Activated CD4-positive, alpha-beta T cell treated with anti-CD3 and anti-CD28 coated beads, Interleukin-2, amount 10 ng/mL, durations not matched to agents 24 days and 14 days (primary cell): ENCODE measurements at regions not wholly inside any gene's neighbourhood (a gene's known extent, or its start where the extent isn't known, plus 50 kb on each side); places are given as distances from the start of the nearest gene placed in this dataset.

Experiments used
- DNase-seq: peaks from one replicate; pipeline ENCODE4 v3.0.0; 2022
- H3K27ac Mint-ChIP-seq: one replicate; pipeline ENCODE4 v1.8.0; 2022; ENCODE audit warnings: mild to moderate bottlenecking, mixed read lengths
- H3K27me3 Mint-ChIP-seq: one replicate; pipeline ENCODE4 v1.8.0; 2022; ENCODE audit warnings: mixed read lengths
- H3K36me3 Mint-ChIP-seq: one replicate; pipeline ENCODE4 v1.8.0; 2022; ENCODE audit warnings: low read depth, mild to moderate bottlenecking, mixed read lengths
- H3K4me1 Mint-ChIP-seq: one replicate; pipeline ENCODE4 v1.8.0; 2021; ENCODE audit warnings: mixed read lengths
- H3K4me3 Mint-ChIP-seq: one replicate; pipeline ENCODE4 v1.8.0; 2022; ENCODE audit warnings: mild to moderate bottlenecking, moderate library complexity, mixed read lengths
- H3K9me3 Mint-ChIP-seq: one replicate; pipeline ENCODE4 v1.8.0; 2021; ENCODE audit warnings: mixed read lengths
- intact Hi-C: fragments of 100-400 bp; cut with micrococcal nuclease; formaldehyde crosslinking; loops from one replicate; pipeline ENCODE4 v1.15.1; 2023

GRCh38 chr15:39318231-39318630, 262.6 kb upstream of the THBS1 start:
- Mint-ChIP-seq H3K9me3 (no peaks in the 10 kb centered on the region), H3K27me3 (peaks cover 11% of the 10 kb centered on the region), H3K36me3 (no peaks in the 10 kb centered on the region), H3K4me3 (no peak overlapping the region), H3K4me1 (no peaks in the 10 kb centered on the region), H3K27ac (no peak overlapping the region)
- no peak for DNase-seq
- intact Hi-C loops: no loop called here

GRCh38 chr15:39320355-39320754, 260.5 kb upstream of the THBS1 start:
- intact Hi-C loops: no loop called here
- H3K4me1 Mint-ChIP-seq: no peaks in the 10 kb centered on the region

GRCh38 chr15:39320886-39321285, 260.0 kb upstream of the THBS1 start:
- Mint-ChIP-seq H3K27me3 (peaks cover 9% of the 10 kb centered on the region), H3K4me3 (no peak overlapping the region), H3K27ac (no peak overlapping the region), H3K9me3 (no peaks in the 10 kb centered on the region), H3K36me3 (no peaks in the 10 kb centered on the region), H3K4me1 (no peaks in the 10 kb centered on the region)
- intact Hi-C loops: no loop called here
- DNase-seq: no peak

More at GRCh38 chr15:39320355-39320754, 260.5 kb upstream of the THBS1 start:
- H3K9me3 Mint-ChIP-seq: no peaks in the 10 kb centered on the region
- no peak for DNase-seq
- H3K27me3 Mint-ChIP-seq: peaks cover 7% of the 10 kb centered on the region
- H3K27ac Mint-ChIP-seq: no peak overlapping the region
- H3K4me3 Mint-ChIP-seq: no peak overlapping the region
- no peaks in the 10 kb centered on the region for H3K36me3 Mint-ChIP-seq

GRCh38 chr15:39321977-39322376, 258.9 kb upstream of the THBS1 start:
- Mint-ChIP-seq H3K36me3 (no peaks in the 10 kb centered on the region), H3K27me3 (peaks cover 12% of the 10 kb centered on the region), H3K4me1 (no peaks in the 10 kb centered on the region), H3K9me3 (no peaks in the 10 kb centered on the region), H3K4me3 (no peak overlapping the region), H3K27ac (no peak overlapping the region)
- no peak for DNase-seq
- intact Hi-C loops: no loop called here

- H3K9me3 Mint-ChIP-seq: no peaks in the 10 kb centered on the region
- no peaks in the 10 kb centered on the region for H3K36me3 Mint-ChIP-seq
- no peaks in the 10 kb centered on the region for H3K4me1 Mint-ChIP-seq
- no peak for DNase-seq
- intact Hi-C loops: no loop called here
- no peak overlapping the region for H3K4me3 Mint-ChIP-seq
- H3K27me3 Mint-ChIP-seq: peaks cover 10% of the 10 kb centered on the region
- no peak overlapping the region for H3K27ac Mint-ChIP-seq
Measured at GRCh38 chr15:39323157-39323556, 257.7 kb upstream of the THBS1 start.

GRCh38 chr15:39323706-39324105, 257.2 kb upstream of the THBS1 start:
- H3K27ac Mint-ChIP-seq: no peak overlapping the region
- no peak overlapping the region for H3K4me3 Mint-ChIP-seq
- DNase-seq: no peak
- peaks cover 7% of the 10 kb centered on the region for H3K27me3 Mint-ChIP-seq
- no peaks in the 10 kb centered on the region for H3K9me3 Mint-ChIP-seq
- H3K36me3 Mint-ChIP-seq: no peaks in the 10 kb centered on the region
- intact Hi-C loops: no loop called here
- H3K4me1 Mint-ChIP-seq: no peaks in the 10 kb centered on the region

GRCh38 chr15:39326306-39326975, 254.4 kb upstream of the THBS1 start:
- DNase-seq: no peak
- H3K27ac Mint-ChIP-seq: no peak overlapping the region
- intact Hi-C loops: no loop called here
- H3K27me3 Mint-ChIP-seq: peaks cover 10% of the 10 kb centered on the region
- no peaks in the 10 kb centered on the region for H3K9me3 Mint-ChIP-seq
- H3K36me3 Mint-ChIP-seq: no peaks in the 10 kb centered on the region
- H3K4me1 Mint-ChIP-seq: no peaks in the 10 kb centered on the region
- H3K4me3 Mint-ChIP-seq: no peak overlapping the region

GRCh38 chr15:39327005-39327730, 253.7 kb upstream of the THBS1 start:
- Mint-ChIP-seq H3K4me1 (no peaks in the 10 kb centered on the region), H3K4me3 (no peak overlapping the region), H3K9me3 (no peaks in the 10 kb centered on the region), H3K27ac (no peak overlapping the region), H3K27me3 (peaks cover 10% of the 10 kb centered on the region), H3K36me3 (no peaks in the 10 kb centered on the region)
- DNase-seq: no peak
- intact Hi-C loops: no loop called here

GRCh38 chr15:39330061-39330460, 250.8 kb upstream of the THBS1 start:
- H3K27ac Mint-ChIP-seq: no peak overlapping the region
- no peak for DNase-seq
- no peaks in the 10 kb centered on the region for H3K36me3 Mint-ChIP-seq
- no peaks in the 10 kb centered on the region for H3K9me3 Mint-ChIP-seq
- no peaks in the 10 kb centered on the region for H3K4me1 Mint-ChIP-seq
- no peak overlapping the region for H3K4me3 Mint-ChIP-seq
- intact Hi-C loops: no loop called here
- peaks cover 10% of the 10 kb centered on the region for H3K27me3 Mint-ChIP-seq

- intact Hi-C loops: no loop called here
- no peaks in the 10 kb centered on the region for H3K4me1 Mint-ChIP-seq
- H3K36me3 Mint-ChIP-seq: no peaks in the 10 kb centered on the region
- H3K27ac Mint-ChIP-seq: no peak overlapping the region
- no peak overlapping the region for H3K4me3 Mint-ChIP-seq
- no peaks in the 10 kb centered on the region for H3K9me3 Mint-ChIP-seq
- DNase-seq: no peak
- H3K27me3 Mint-ChIP-seq: peaks cover 3% of the 10 kb centered on the region
Measured at GRCh38 chr15:39331584-39331983, 249.3 kb upstream of the THBS1 start.

GRCh38 chr15:39332846-39333245, 248.0 kb upstream of the THBS1 start:
- H3K36me3 Mint-ChIP-seq: no peaks in the 10 kb centered on the region
- intact Hi-C loops: no loop called here
- no peaks in the 10 kb centered on the region for H3K9me3 Mint-ChIP-seq
- H3K27ac Mint-ChIP-seq: no peak overlapping the region
- no peaks in the 10 kb centered on the region for H3K4me1 Mint-ChIP-seq
- H3K4me3 Mint-ChIP-seq: no peak overlapping the region
- no peak for DNase-seq
- H3K27me3 Mint-ChIP-seq: peaks cover 3% of the 10 kb centered on the region

GRCh38 chr15:39333393-39333792, 247.5 kb upstream of the THBS1 start:
- Mint-ChIP-seq H3K4me1 (no peaks in the 10 kb centered on the region), H3K27me3 (peaks cover 3% of the 10 kb centered on the region), H3K9me3 (no peaks in the 10 kb centered on the region), H3K27ac (no peak overlapping the region), H3K36me3 (no peaks in the 10 kb centered on the region), H3K4me3 (no peak overlapping the region)
- DNase-seq: no peak
- intact Hi-C loops: no loop called here

GRCh38 chr15:39333896-39334295, 247.0 kb upstream of the THBS1 start:
- intact Hi-C loops: no loop called here
- DNase-seq: no peak
- H3K27me3 Mint-ChIP-seq: peaks cover 3% of the 10 kb centered on the region
- H3K9me3 Mint-ChIP-seq: no peaks in the 10 kb centered on the region
- no peak overlapping the region for H3K27ac Mint-ChIP-seq
- H3K36me3 Mint-ChIP-seq: no peaks in the 10 kb centered on the region
- no peak overlapping the region for H3K4me3 Mint-ChIP-seq
- H3K4me1 Mint-ChIP-seq: no peaks in the 10 kb centered on the region

GRCh38 chr15:39336926-39337325, 244.0 kb upstream of the THBS1 start:
- H3K27me3 Mint-ChIP-seq: no peaks in the 10 kb centered on the region
- no peaks in the 10 kb centered on the region for H3K36me3 Mint-ChIP-seq
- H3K27ac Mint-ChIP-seq: no peak overlapping the region
- H3K4me1 Mint-ChIP-seq: no peaks in the 10 kb centered on the region
- no peak overlapping the region for H3K4me3 Mint-ChIP-seq
- intact Hi-C loops: no loop called here
- no peak for DNase-seq
- no peaks in the 10 kb centered on the region for H3K9me3 Mint-ChIP-seq

- intact Hi-C loops: no loop called here
- Mint-ChIP-seq H3K4me1 (no peaks in the 10 kb centered on the region), H3K27ac (no peak overlapping the region), H3K27me3 (no peaks in the 10 kb centered on the region), H3K4me3 (no peak overlapping the region), H3K9me3 (no peaks in the 10 kb centered on the region), H3K36me3 (no peaks in the 10 kb centered on the region)
- DNase-seq: no peak
Measured at GRCh38 chr15:39338251-39338650, 242.6 kb upstream of the THBS1 start.
